T-helper 9 cell (primary cell): ENCODE measurements at regions not wholly inside any gene's neighbourhood (a gene's known extent, or its start where the extent isn't known, plus 50 kb on each side); places are given as distances from the start of the nearest gene placed in this dataset.

Source experiments
- DNase-seq: peaks from one replicate; pipeline ENCODE4 v3.0.0-alpha.2; 2020

GRCh38 chr12:25005376-25005775 lies 56.5 kb upstream of the BCAT1 start:
- DNase-seq: no peak

- no peak for DNase-seq
Observed at GRCh38 chr12:25004447-25004846, 55.5 kb upstream of the BCAT1 start.

GRCh38 chr12:25001311-25001710 lies 52.4 kb upstream of the BCAT1 start:
- DNase-seq: no peak
